ENCODE measurements at regions not wholly inside any gene's neighbourhood (a gene's known extent, or its start where the extent isn't known, plus 50 kb on each side); places are given as distances from the start of the nearest gene placed in this dataset.

DNA sequence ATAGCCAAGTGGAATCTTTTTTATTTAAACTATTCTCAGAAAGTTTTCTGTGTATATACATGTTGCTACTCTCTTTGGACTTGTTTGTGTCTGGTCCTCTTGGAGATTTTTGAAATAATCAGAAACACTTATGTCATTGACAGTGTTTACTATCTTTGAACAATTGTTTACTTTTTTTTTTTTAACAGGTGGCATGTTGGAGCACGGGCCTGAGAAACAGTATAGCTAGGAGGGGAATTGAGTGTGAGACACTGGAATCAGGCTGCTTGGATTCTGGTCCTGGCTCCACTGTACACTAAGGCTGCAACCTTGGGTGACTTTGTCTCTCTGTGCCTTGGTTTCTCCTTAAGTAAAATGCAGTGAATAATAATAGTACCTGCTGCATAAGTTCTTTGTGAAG is 279.6 kb downstream of the PRL start:
- H3K27ac ChIP-seq (ENCODE audit: low read depth, low read length), result no peak overlapping the region
- ChIA-PET POLR2A (interaction anchor here (0.7 to 1.9 kb wide), 5 partner anchors 9 to 729 kb away, joined by 3 to 7 read pairs (median 6); partner anchors contain the start of gene SOX4), CTCF (interaction anchor here (0.6 to 1.4 kb wide), 4 partner anchors 26 to 429 kb away, joined by 3 to 4 read pairs (median 4); no protein-coding TSS in a partner anchor)
- peaks cover 2% of the 10 kb centered on the region; the same call in 1 of the 2 replicates for H3K9me3 ChIP-seq (ENCODE audit: control insufficient read depth, insufficient read depth, low read length)
- no peak for DNase-seq (ENCODE audit: low read depth, low spot score)
- no peaks in the 10 kb centered on the region for H3K27me3 ChIP-seq (ENCODE audit: control insufficient read depth, insufficient read depth, low read length)
- TF ChIP-seq, protein P1, sequence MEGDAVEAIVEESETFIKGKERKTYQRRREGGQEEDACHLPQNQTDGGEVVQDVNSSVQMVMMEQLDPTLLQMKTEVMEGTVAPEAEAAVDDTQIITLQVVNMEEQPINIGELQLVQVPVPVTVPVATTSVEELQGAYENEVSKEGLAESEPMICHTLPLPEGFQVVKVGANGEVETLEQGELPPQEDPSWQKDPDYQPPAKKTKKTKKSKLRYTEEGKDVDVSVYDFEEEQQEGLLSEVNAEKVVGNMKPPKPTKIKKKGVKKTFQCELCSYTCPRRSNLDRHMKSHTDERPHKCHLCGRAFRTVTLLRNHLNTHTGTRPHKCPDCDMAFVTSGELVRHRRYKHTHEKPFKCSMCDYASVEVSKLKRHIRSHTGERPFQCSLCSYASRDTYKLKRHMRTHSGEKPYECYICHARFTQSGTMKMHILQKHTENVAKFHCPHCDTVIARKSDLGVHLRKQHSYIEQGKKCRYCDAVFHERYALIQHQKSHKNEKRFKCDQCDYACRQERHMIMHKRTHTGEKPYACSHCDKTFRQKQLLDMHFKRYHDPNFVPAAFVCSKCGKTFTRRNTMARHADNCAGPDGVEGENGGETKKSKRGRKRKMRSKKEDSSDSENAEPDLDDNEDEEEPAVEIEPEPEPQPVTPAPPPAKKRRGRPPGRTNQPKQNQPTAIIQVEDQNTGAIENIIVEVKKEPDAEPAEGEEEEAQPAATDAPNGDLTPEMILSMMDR (IDR thresholded peaks at IDR 0.05; ENCODE audit: low read depth, low read length), result no peak
- no peak overlapping the region for H3K4me3 ChIP-seq (ENCODE audit: low read depth, low read length)

DNA sequence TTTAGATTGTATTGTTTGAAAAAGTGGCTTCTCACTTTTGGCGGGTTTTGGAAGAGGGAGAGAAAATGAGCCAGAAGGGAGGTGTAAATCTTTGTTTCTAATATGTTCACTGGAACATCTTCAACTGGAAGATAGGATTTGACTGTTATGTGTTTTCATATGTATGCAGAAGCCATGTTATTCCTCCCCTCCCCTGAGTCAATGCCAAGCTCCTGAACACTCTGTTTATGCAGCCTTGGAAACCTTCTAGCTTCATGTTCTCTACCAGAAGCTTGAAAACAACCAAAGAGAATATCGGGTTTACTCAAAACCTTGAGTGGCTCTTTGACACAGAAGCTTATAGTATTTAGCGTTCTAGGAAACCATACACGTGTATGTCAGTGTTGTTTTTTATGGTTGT is 279.1 kb downstream of the PRL start:
- TF ChIP-seq, protein P1 (IDR thresholded peaks at IDR 0.05; ENCODE audit: low read depth, low read length), result no peak
- ChIA-PET CTCF (interaction anchor here (0.6 to 1.4 kb wide), 4 partner anchors 26 to 429 kb away, joined by 3 to 4 read pairs (median 4); no protein-coding TSS in a partner anchor), POLR2A (interaction anchor here (0.7 to 1.9 kb wide), 4 partner anchors 8 to 728 kb away, joined by 3 to 7 read pairs (median 6); partner anchors contain the start of gene SOX4)
- Histone ChIP-seq H3K27me3 (ENCODE audit: control insufficient read depth, insufficient read depth, low read length) (no peaks in the 10 kb centered on the region), H3K27ac (ENCODE audit: low read depth, low read length) (no peak overlapping the region), H3K9me3 (ENCODE audit: control insufficient read depth, insufficient read depth, low read length) (peaks cover 2% of the 10 kb centered on the region; the same call in 1 of the 2 replicates), H3K4me3 (ENCODE audit: low read depth, low read length) (no peak overlapping the region)
- no peak for DNase-seq (ENCODE audit: low read depth, low spot score)

DNA sequence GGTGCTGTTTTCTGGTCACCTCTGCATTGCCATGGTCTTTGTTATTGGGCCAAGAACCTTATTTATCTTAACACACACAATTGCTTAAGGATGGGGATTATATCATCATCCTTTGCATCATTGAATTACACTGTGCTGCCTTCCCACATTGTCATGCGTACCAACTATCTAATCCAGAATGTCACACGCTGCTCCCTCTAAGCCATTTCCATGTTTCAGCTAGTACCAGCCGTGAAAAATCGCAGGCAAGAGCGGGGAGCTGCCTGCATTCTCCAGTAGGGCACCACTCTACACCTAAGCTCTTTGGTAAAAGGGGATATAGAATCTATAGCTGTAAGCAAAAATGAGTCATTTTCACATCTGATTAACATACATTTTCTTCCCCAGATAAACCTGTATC is 277.0 kb downstream of the PRL start:
- CTCF ChIA-PET, result no interaction called here
- Histone ChIP-seq H3K27me3 (ENCODE audit: control insufficient read depth, insufficient read depth, low read length) (no peaks in the 10 kb centered on the region), H3K4me3 (ENCODE audit: low read depth, low read length) (no peak overlapping the region), H3K27ac (ENCODE audit: low read depth, low read length) (no peak overlapping the region), H3K9me3 (ENCODE audit: control insufficient read depth, insufficient read depth, low read length) (peaks cover 2% of the 10 kb centered on the region; the same call in 1 of the 2 replicates)
- TF ChIP-seq, protein P1 (IDR thresholded peaks at IDR 0.05; ENCODE audit: low read depth, low read length), result no peak
- no peak for DNase-seq (ENCODE audit: low read depth, low spot score)
- POLR2A ChIA-PET, result no interaction called here

DNA sequence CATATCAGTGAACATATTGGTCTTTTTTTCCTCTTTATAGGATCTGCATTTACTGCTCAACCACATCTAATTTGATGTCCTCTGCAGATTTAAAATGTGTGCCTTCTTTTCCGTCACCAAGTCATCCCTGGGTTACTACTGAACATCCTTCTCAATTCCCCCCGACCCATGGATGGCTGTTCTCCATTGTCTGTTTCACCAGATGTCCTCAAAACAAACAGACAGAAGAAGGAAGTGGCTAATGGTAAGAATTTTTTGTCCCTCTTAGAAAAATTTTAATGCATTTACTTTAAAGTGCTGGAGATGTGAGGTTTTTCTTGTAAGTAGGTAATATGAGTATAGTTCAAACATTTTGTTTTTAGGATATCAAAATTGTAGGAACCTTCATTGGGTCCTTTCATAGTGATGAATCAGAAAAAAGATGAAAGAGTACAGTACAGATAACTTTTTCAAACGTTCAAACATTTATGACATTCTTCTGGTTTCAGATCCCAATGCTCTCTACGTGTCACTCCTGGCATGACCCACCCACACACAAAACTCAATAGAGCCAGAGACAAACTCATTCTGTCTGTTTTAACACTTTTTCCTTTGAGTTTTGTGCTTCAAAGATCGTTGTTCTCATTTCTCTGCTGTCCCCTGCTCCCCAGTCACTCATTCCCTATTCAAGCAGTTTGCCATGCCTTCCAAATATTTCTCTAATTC is 276.4 kb downstream of the PRL start:
- Histone ChIP-seq H3K9me3 (ENCODE audit: control insufficient read depth, insufficient read depth, low read length) (peaks cover 2% of the 10 kb centered on the region; the same call in 1 of the 2 replicates), H3K4me3 (ENCODE audit: low read depth, low read length) (no peak overlapping the region), H3K27ac (ENCODE audit: low read depth, low read length) (no peak overlapping the region), H3K27me3 (ENCODE audit: control insufficient read depth, insufficient read depth, low read length) (no peaks in the 10 kb centered on the region)
- DNase-seq (ENCODE audit: low read depth, low spot score), result no peak
- TF ChIP-seq, protein P1 (IDR thresholded peaks at IDR 0.05; ENCODE audit: low read depth, low read length), result no peak
- POLR2A ChIA-PET, result no interaction called here
- CTCF ChIA-PET, result no interaction called here

- H3K9me3 ChIP-seq (ENCODE audit: control insufficient read depth, insufficient read depth, low read length), result peaks cover 2% of the 10 kb centered on the region; the same call in 1 of the 2 replicates
- ChIA-PET POLR2A (no interaction called here), CTCF (no interaction called here)
- no peak overlapping the region for H3K27ac ChIP-seq (ENCODE audit: low read depth, low read length)
- TF ChIP-seq, protein P1 (IDR thresholded peaks at IDR 0.05; ENCODE audit: low read depth, low read length), result no peak
- no peak overlapping the region for H3K4me3 ChIP-seq (ENCODE audit: low read depth, low read length)
- DNase-seq (ENCODE audit: low read depth, low spot score), result no peak
- no peaks in the 10 kb centered on the region for H3K27me3 ChIP-seq (ENCODE audit: control insufficient read depth, insufficient read depth, low read length)
These were observed 274.9 kb downstream of the PRL start for GRCh38 chr6:22021966-22022365.

Data from AG04450 (cell line).